Inferior parietal cortex (tissue), 1 donor: ENCODE measurements at regions not wholly inside any gene's neighbourhood (a gene's known extent, or its start where the extent isn't known, plus 50 kb on each side); places are given as distances from the start of the nearest gene placed in this dataset.

ENCODE experiments used
- DNase-seq: peaks from one replicate; pipeline ENCODE4 v3.0.0-alpha.2; 2016; ENCODE audit errors: extremely low spot score

DNA sequence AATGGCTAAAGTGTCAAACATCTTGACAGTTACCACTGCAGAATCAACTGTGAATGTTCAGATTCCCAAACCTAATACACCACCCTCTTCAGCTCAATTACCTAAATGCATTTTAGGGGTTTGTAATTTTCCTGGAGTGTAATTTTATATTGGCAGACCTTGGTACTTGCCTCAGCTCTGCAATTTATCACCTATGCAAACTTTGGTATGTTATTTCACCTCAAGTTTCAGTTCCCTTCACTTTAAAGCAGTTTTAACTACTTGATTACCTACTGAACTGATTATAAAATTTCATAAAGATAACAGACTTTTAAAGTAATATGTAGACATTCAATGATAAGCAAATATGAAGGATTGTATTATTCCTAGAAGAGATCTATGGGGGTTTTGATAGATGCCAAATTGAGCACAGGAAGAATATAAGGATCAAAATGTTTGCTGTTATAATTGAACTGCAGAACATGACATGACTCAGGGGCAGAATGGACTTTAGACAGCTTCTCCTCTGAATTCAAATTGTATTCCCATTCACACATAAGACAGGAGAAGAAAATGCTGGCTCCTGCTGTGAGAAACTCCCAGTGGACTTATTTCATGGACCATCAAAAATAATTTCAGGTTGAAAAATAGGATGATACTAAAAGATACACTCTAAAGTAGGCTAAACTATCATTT is 491.5 kb upstream of the LUZP2 start:
- DNase-seq, result no peak

DNA sequence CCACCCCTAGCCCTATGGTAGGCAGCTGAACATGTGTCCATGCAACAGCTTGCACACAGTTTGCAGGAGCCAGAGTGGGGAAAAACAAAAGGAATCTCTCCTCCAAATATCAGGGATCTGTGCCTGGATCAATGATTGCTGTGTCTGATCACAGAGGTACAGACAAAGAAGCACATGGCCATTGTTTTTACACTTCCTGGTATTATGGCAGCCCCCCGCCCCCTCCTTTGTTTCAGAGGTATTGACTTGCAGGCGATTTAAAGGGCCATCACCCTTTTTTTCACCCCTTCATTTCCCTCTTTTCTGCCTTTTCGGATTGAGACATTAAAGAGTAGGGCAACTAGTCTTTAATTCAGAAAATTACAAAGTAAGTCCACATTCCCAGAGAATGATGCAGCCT is 453.0 kb upstream of the LUZP2 start:
- DNase-seq, result no peak

DNA sequence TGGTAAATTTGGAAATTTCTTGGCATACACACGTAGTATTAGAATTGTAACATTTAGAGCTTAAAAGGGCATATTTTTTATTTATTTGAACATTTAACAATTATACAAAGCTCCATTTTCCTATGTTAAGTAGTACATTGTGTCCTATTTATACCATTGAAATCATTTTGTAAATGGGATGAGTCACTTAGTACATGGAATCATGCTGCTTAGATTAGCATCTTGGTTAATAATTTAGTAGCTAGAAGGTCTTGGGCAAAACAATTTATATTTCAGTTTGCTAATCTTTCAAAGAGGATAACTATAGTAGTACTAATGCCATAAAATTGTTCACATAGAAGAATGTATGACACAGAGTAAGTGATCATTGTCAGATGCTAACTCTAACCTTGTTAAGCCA is 450.1 kb upstream of the LUZP2 start:
- DNase-seq, result no peak

DNA sequence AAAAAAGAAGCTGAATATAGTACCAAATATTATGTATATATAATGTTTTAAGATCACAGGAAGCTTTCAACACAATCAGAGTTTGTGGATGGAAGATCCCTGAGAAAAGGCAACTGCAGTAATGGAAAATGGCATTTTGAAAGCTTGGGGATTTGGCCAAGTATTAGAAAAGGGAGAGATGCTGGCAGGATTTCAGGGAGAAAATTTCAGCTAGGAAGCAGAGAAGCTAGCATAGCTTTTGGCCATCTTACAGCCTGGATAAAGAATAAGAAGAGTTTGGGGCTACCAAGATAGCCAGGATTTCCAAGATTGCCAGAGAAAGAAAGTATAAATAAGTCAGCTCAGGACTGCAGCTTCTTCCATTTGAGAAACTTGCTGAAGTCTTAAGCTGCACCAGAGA is 440.8 kb upstream of the LUZP2 start:
- no peak for DNase-seq

DNA sequence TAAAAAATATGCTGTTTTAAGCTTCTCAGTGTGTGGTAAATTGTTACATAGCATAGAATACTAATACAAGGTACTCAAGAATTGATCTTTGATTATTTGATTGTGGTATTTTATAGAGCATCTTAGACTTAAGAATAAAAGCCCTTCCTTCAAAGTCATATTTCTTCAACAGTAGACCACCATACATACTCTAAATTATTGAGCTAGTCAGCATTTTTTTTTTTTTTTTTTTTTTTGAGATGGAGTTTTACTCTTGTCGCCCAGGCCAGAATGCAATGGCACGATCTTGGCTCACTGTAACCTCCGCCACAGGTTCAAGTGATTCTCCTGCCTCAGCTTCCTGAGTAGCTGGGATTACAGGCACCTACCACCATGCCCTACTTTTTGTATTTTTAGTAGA is 436.7 kb upstream of the LUZP2 start:
- DNase-seq, result no peak

GRCh38 chr11:24064309-24064903 is 432.4 kb upstream of the LUZP2 start:
- DNase-seq, result no peak

DNA sequence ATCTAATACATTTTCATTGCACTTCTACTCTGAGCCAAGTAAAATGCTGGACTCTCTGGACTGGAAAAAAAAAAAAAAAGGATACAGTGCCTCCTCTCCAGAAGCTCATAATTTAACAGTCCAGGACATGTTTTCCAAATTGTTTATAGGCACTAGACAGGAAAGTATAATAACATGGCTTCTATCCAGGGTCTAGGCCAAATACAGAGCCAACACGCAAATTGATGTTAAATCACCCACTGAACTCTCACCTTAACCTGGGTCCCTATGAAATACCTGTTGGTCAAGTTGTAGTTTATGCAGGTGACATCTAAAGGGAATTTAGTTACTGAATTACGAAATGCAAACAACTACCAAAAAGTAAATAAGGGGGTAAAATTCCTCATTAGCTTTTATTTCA is 428.7 kb upstream of the LUZP2 start:
- no peak for DNase-seq

GRCh38 chr11:24070435-24070834 is 426.4 kb upstream of the LUZP2 start:
- DNase-seq, result no peak

- DNase-seq, result no peak
Observed at GRCh38 chr11:24078018-24078417, 418.8 kb upstream of the LUZP2 start.

GRCh38 chr11:24082241-24082640 is 414.6 kb upstream of the LUZP2 start:
- no peak for DNase-seq

DNA sequence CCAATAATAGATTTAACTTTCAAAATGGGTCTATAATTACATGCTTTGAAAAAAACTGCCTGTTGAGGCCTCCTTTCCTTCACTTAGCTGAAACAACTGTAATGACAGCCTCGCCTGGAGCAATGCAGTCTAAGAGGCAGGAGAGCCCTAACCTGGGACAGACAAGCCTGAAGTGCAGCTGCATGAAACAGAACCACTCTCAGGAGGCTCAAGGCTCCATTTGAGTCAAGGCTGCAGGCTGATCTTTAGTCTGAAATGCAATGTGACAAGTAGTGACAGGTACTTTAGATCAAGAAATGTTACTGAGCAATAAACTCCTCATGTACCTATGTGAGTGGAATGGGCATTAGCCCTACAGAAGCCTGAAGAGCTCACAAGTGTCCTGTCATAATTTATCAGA is 414.0 kb upstream of the LUZP2 start:
- DNase-seq, result no peak

- DNase-seq, result no peak
Observed at GRCh38 chr11:24084956-24085355, 411.9 kb upstream of the LUZP2 start.

DNA sequence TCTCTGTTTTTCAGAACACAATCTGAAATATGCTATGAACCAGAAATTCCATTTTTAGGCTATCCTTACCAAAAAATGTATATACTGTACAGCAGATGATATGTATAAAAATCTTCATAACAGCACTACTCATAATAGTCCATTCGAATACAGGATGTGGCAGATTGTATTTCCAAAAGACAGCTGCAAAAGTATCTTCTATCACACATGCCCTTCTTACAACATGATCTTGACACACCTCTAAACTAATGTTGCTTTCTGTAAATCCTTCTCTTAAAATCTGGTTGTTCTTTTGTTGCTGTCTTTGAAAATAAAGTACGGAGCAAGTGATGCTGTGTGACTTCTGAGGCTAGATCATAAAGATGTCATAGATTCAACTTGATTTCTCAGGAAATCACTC is 409.9 kb upstream of the LUZP2 start:
- DNase-seq, result no peak

DNA sequence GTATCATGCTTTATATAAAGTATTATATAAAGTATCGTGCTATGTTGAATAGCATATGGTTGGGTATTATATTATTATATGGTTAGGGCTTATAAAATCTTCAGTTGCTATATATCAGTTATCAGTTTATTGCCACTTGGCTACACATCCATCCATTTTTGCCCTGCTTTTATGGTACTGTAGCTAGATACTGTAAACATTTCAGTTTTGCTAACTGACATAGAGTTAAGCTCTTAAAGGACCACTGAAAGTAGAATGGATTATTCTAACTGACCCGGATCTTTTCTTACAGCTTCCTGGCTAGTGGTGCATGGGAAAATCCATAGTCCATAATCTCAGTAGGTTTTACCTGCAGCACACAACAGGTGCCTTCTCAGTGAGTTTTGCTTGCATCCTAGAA is 405.3 kb upstream of the LUZP2 start:
- DNase-seq, result no peak

GRCh38 chr11:24093375-24093774 is 403.5 kb upstream of the LUZP2 start:
- DNase-seq, result no peak

GRCh38 chr11:24108609-24109008 is 388.2 kb upstream of the LUZP2 start:
- DNase-seq, result no peak

GRCh38 chr11:24122291-24122690 is 374.6 kb upstream of the LUZP2 start:
- no peak for DNase-seq

GRCh38 chr11:24124876-24125275 is 372.0 kb upstream of the LUZP2 start:
- DNase-seq, result no peak

- no peak for DNase-seq
Observed at GRCh38 chr11:24131698-24132097, 365.2 kb upstream of the LUZP2 start.

- no peak for DNase-seq
Observed at GRCh38 chr11:24132471-24132870, 364.4 kb upstream of the LUZP2 start.

DNA sequence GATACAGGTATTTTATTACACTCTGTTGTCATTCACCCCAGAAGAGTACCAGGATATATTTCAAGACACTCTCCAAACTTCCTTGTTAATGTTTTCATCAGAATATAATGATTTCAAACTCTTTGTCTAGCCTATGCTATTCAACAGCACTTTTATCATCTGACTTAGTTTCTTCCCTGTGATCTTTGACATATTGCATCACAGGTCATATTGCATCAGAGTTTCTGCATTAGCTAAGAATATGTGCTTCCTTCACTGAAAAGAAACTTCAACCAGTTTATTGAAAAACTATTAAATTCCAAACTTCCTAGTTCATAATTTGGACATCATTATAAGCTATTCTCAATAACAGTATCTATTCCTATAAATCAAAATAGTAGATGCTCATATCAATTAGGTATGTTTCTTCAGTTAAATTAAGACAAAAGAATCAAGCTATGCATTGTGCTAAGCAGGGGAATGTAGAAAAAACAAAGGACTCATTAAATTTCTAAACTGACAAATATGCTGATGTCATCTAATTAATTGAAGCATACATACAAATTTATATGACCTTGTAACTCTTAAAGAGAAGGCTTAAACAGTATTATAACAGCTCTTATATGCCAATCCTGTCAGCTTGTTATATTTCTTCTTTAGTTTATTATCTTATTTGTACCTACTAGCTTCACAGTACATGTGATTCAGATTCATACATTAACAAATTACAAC is 361.8 kb upstream of the LUZP2 start:
- DNase-seq, result no peak

DNA sequence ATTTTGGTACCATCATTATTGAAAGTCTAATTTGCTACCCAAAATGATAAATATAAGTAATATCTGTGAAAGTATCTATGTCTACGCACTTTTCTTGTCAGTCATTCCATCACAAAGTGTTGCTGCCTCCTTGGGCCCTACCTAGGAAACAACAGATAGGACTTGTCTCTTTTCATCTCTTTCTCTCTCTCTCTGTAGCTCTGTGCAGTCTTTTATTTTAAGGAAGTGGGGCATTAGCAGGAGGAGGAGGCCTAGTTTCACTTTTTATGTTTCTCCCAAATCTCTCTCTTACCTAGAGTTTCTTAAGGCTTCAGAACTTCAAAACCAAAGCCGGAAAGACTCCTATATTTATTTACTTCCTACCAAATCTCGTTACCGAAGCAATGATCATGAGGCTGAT is 354.8 kb upstream of the LUZP2 start:
- no peak for DNase-seq

DNA sequence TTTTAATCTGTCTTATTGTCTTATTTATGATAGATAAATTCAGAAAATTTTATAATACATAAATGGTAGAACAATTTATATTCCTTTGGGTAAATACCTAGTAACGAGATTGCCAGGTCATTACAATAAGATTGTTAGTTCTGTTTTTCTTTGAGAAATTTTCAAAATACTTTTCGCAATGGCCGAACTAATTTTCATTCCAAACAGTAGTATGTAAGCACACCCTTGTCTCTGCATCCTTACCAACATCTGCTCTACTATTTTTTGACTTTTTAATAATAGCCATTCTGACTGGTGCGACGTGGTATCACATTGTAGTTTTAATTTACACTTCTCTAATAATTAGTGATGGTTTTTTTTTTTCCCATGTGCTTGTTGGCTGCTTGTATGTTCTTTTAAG is 351.4 kb upstream of the LUZP2 start:
- DNase-seq, result no peak
